ENCODE measurements at regions not wholly inside any gene's neighbourhood (a gene's known extent, or its start where the extent isn't known, plus 50 kb on each side); places are given as distances from the start of the nearest gene placed in this dataset.

GRCh38 chr12:9404031-9404430 lies 195.8 kb upstream of the PZP start:
- in situ Hi-C loops (cut with MboI) (no loop called here), intact Hi-C loops (cut with micrococcal nuclease; ENCODE audit: unreplicated experiment) (no loop called here)
- Histone ChIP-seq H3K4me1 (ENCODE audit: control insufficient read depth, insufficient read depth, low read length) (no peaks in the 10 kb centered on the region), H3K27me3 (replicated peaks in 1 of 2; ENCODE audit: control insufficient read depth in 2 of 2, insufficient read depth in 2 of 2, low read length in 1 of 2) (no peaks in the 10 kb centered on the region), H3K27ac (ENCODE audit: control insufficient read depth, insufficient read depth) (no peak overlapping the region), H4K20me1 (ENCODE audit: control insufficient read depth, insufficient read depth) (no peaks in the 10 kb centered on the region), H3K79me2 (ENCODE audit: control insufficient read depth, insufficient read depth, low read length) (no peaks in the 10 kb centered on the region), H3K36me3 (ENCODE audit: control insufficient read depth in 2 of 2, insufficient read depth in 2 of 2, low read length in 1 of 2) (no peaks in the 10 kb centered on the region), H3K4me2 (ENCODE audit: control insufficient read depth, insufficient read depth) (no peak overlapping the region), H2AFZ (ENCODE audit: control insufficient read depth, low read depth, low read length) (no peak overlapping the region), H3K9me3 (replicated peaks; ENCODE audit: control insufficient read depth, insufficient read depth, low read length) (no peaks in the 10 kb centered on the region; the same call in 2 of the 3 replicates), H3K9ac (ENCODE audit: control insufficient read depth, insufficient read depth, low read length) (no peak overlapping the region), H3K4me3 (no peak overlapping the region)
- WGBS (ENCODE audit: insufficient coverage, insufficient replicate concordance, low lambda C conversion rate, missing lambda C conversion rate): 100% methylated on average over 10 of the region's 20 CpGs
- ChIA-PET CTCF (no interaction called here), SMC1A (ENCODE audit: uncharacterized antibody, unreplicated experiment) (no interaction called here), POLR2A (no interaction called here), RAD21 (ENCODE audit: unreplicated experiment) (no interaction called here)
- no peak for TF ChIP-seq E2F4 (IDR thresholded peaks at IDR 0.05; ENCODE audit: low read depth, low read length)
- TF ChIP-seq ZNF687 (IDR thresholded peaks at IDR 0.05): no peak
- no peak for TF ChIP-seq KLF5 (IDR thresholded peaks at IDR 0.05; ENCODE audit: partially characterized antibody)
- TF ChIP-seq MYB (IDR thresholded peaks at IDR 0.05; ENCODE audit: borderline replicate concordance, low read depth, low read length): no peak
- no peak for TF ChIP-seq ELK1 (IDR thresholded peaks at IDR 0.05; ENCODE audit: low read depth, low read length)
- no peak for TF ChIP-seq ZBTB33 (IDR thresholded peaks at IDR 0.05)
- no peak for TF ChIP-seq NBN (IDR thresholded peaks at IDR 0.05)
- no peak for TF ChIP-seq HCFC1 (IDR thresholded peaks at IDR 0.05; ENCODE audit: low read length)
- no peak for TF ChIP-seq SREBF2 (IDR thresholded peaks at IDR 0.05; ENCODE audit: low read length)
- no peak for TF ChIP-seq CUX1 (IDR thresholded peaks at IDR 0.05; ENCODE audit: insufficient replicate concordance, low read depth, low read length)
- TF ChIP-seq CHD4 (IDR thresholded peaks at IDR 0.05): no peak
- no peak for TF ChIP-seq SMAD5 (IDR thresholded peaks at IDR 0.05; ENCODE audit: low read depth)
- TF ChIP-seq RAD21 (IDR thresholded peaks at IDR 0.05; ENCODE audit: insufficient read depth, low read depth, low read length): no peak
- ATAC-seq: no peak
- no peak for FAIRE-seq
- no TSS peak for BruUV-seq (replicated peaks)
- no peak for DNase-seq (ENCODE audit: low read depth, low spot score)
